Left kidney (tissue), 1 donor: ENCODE measurements at regions not wholly inside any gene's neighbourhood (a gene's known extent, or its start where the extent isn't known, plus 50 kb on each side); places are given as distances from the start of the nearest gene placed in this dataset.

ENCODE experiments used
- DNase-seq: peaks from one replicate; pipeline ENCODE4 v3.0.0-alpha.2; 2013

DNA sequence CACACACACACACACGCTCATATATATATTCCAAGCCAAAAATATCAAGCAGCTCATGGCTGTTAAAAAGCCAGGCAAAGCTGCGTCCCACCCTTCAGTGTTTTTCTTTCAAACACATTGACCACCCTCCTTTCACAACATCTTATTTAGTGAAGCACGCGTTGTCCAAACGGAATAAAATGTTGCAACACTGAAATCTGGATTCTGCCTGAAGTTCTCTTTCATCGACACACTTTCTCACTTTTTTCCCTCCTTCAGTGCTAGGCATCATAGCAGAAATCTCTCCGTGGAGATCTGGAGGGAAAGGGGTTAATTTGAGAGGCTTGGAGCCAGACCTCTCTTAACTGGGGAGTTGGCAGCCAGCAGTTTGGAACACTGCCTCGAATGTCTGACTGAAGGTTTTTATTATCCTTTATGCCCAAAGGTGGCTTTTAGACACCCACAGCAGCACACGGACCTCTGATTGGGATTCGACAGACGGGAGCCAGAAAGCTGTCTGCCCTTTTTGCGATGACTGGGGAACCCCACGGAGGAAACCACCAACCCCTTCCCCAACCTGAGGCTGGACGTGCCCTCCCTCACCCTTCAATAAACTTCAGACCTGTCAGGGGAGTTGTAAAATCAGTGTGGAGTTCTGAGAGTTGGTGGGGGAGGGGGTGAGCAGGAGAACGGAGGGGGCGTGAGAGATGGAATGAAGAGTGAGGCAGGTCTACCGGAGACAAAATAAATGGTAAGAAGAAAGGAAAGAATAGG, 833.6 kb upstream of the SOX9 start:
- peak; percentile 26 for DNase-seq

GRCh38 chr17:71292006-71292405, 828.8 kb upstream of the SOX9 start:
- no peak for DNase-seq

DNA sequence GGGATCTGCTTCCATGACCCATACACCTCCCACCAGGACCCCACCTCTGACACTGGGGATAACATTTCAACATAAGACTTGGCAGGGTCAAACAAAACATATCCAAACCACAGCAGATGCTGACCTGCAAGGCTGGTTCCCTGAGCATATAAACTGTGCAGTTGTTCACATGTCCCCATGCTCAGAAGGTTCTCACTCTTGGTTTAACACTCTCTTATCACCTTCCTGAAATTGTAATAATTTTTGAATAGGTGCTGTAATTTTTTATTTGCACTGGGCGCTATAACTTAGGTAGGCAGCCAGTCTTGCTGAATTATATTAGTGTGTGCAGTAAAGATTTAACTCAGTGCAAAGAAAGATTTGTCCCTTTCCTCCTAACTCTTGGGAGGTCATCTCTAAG, 824.8 kb upstream of the SOX9 start:
- DNase-seq: no peak

DNA sequence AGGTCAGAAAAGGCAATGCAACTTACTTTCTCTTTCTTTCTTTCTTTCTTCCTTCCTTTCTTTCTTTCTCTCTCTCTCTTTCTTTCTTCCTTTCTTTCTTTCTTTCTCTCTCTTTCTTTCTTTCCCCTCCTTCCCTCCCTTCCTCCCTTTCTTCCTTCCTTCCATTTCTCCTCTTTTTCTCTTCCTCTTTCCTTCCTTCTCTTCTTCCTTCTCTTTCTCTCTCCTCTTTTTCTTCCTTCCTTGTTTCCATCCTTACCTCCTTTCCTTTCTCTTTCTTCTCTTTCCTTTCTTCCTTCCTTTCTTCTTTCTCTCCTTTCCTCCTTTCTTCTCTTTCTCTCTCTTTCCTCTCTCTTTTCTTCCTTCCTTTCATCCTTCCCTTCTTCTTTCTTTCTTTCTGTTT, 819.8 kb upstream of the SOX9 start:
- DNase-seq: no peak

DNA sequence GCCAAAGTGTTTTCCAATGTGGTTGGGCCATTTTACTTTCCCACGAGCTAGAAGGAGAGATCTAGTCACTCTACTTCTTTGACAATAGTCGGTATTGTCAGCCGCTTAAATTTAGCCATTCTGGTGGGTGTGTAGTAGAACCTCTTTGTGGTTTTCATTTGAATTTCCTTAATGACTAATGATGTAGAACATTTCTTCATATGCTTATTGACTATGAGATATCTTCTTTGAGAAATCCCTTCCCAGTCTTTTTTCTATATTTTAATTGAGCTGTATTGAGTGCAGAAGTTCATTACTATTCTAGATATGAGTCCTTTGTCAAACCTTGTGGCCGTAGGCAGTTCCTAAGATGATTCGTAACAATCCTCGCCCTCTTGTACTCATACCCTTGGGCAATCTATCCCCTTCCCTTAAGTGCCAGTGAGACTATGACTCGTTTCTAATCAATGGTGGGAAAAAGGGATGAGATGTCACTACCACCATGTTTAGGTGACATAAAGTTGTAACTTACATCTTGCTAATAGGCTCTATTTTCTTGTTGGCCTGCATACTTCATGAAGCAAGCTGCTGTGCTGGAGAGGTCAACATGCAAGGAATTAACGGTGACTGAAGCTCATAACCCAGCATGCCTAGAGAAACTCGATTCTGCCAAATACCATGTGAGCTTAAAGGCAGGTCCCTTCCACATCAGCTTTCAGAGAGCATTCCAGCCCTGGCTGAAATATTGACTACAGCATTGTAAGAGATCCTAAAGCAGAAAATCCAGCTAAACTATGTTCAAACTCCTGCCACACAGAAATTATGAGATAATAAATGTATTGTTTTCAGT, 817.9 kb upstream of the SOX9 start:
- DNase-seq: no peak

GRCh38 chr17:71304498-71305158, 816.2 kb upstream of the SOX9 start:
- DNase-seq: no peak

DNA sequence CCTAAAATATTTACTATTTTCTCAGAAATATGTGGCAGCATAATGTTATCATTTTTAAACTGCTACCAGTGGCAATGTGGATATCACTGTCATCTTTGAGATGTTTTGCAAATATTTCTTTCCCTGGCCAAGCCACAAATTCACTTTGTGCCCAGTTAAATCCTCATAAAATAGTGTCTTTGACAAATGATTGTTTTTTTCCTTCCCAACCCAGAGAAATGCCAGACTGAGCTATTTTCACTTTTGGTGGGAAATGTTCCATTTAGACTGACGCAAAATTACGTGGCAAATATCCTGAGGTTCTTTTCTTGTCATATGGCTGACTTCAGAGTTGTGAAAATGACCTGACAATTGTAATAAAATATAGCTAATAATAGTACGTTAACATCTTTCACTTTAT, 807.0 kb upstream of the SOX9 start:
- DNase-seq: no peak

DNA sequence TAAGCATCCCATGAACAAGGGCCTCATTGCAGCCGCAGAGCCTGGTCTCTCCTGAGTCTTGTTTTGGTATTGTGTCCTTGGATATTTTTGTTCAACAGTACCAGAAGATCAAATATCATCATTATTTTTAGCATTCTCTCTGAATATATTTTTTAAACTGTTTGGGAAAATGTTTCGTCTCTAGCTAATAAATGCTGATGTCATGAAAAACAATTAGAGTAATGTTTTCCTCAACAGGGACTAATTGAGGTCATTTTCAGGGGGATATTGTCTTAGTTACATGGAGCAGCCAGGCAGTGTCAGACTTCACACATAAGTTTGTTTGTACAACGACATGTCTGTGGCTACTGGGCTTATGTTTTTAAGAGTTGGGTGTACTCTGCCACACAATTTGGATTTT, 805.3 kb upstream of the SOX9 start:
- no peak for DNase-seq

DNA sequence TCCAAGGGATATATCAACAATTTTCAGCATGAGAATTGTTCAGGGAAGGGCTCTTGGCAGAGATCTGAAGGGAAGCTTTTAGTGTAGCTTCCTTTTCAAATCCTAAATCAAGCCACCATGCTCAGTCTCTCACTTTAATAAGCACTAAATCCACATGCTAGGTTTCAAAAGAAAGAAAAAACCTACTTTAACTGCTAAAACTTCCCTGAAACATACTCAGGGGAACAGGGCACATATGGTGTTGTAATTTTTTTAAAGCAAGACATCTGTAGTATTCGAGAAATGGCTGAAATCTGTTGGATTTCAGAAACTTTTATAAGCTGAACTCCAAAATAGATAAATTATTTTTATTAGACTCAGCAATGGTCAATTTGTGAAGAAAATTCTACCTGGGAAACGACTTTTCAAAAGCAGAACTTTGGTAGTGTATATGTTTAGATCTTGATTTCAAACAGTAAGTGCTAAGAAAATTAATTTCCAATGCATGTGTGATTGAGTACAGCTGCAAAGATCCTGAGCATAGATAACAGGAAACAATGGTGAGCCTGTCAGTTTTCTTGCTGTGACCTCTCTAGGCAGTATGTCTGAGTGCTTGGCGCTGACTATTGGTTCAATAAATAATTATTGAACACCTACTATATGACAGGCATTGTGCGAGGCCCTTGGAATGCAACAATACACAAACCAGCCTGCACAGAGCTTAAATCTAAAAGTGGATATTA, 804.5 kb upstream of the SOX9 start:
- no peak for DNase-seq

GRCh38 chr17:71320009-71320796, 800.6 kb upstream of the SOX9 start:
- DNase-seq: no peak

DNA sequence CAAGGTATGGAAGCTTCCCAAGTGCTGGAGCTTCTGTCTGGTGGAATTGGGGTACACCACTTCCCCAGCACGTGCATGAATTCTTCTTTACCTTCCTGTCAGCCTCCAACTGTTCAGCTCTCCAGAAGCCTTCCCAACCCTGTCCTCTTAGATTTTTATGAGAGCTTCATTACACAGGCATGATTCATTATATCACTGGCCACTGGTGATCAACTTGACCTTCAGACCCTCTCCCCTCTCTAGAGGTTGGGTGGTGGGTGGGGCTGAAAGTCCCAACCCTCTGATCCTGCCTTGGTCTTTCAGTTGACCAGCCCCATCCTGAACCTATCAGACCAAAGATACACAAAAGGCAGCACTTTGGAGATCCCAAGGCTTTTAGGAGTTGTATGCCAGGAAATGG, 795.7 kb upstream of the SOX9 start:
- DNase-seq: no peak

DNA sequence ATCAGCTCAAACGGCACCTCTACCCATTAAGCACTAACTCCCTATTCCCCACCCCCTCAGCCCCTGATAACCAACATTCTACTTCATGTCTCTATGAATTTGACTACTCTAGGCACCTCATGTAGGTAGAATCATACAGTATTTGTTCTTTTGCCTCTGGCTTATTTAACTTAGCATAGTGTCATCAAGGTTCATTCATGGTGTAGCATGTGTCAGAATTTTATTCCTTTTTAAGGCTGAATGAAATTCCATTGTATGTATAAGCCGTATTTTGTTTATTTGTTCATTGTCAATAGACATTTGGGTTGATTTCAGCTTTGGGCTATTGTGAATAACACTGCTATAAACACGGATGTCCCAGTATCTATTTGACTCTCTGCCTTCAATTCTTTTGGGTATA, 794.9 kb upstream of the SOX9 start:
- no peak for DNase-seq

- no peak for DNase-seq
These were observed 793.3 kb upstream of the SOX9 start for GRCh38 chr17:71327376-71328059.

DNA sequence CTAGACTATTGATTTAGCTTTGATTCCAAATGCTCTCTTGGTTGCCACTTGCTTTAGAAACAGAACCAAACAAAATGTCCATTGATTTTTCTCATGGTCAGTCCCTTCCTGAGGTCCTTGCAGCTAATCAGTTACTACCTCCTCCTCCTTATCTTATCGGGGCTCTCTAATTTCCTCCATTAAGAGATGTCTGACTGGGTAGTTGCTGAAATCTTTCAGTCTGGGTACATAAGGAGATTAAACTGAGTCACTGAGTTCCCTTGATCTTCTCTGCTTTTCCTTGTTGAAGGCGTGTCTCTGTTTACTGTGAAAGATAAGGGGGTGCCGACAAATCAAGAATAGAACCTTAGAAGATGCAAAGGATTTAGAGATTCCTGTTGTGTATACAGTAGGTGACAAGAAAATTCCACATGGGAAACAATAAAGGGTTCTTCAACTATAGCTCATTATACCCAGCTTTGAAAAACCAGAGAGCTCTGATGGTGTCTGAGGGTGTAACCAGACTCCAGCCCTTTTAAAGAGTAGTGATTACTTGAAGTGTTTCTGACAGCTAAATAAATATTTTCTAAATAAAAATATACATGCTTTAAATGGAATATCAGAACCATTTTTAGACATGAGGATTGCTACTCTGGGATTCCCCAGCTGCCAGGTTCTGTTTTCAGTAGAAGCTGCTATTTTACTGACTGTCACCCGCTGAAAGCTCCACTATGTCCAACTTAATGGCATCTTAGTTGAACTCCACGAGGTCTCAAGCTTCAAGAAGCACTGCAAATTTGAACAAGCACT, 791.3 kb upstream of the SOX9 start:
- no peak for DNase-seq

DNA sequence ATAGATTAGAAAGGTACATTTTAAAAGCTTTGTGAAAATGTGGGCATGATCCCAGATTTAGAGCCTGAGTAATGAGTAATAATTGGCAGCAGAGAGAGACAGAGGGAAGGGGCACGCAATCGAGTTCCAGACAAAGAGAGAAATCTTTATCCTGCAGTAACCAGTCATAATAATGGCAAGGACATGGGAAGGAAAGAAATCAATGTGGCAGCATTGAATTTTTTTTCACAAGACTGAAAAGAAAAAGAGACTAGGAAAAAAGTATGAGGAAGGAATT, 790.8 kb upstream of the SOX9 start:
- no peak for DNase-seq

GRCh38 chr17:71331754-71332325, 789.0 kb upstream of the SOX9 start:
- no peak for DNase-seq

GRCh38 chr17:71334048-71334751, 786.6 kb upstream of the SOX9 start:
- DNase-seq: no peak

DNA sequence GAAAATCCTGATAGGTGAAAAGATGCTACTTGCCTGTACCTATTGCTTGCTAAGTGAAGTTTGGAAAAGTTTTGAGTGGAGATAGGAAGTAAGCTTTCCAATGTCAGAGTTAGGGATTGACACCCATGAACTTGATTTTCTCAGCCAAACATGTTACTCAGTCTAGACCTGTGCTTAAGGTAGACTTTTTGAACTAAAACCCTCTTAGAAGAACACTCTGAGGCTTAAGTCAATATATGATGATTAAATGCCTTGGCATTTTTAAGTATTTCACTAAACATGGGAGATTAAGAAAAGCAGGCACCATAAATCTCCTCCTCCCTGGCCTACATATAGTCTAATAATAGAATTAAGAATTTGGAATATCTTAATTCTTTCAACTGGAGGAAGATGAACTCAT, 785.6 kb upstream of the SOX9 start:
- no peak for DNase-seq

GRCh38 chr17:71337938-71338337, 782.9 kb upstream of the SOX9 start:
- no peak for DNase-seq
